ENCODE measurements at regions not wholly inside any gene's neighbourhood (a gene's known extent, or its start where the extent isn't known, plus 50 kb on each side); places are given as distances from the start of the nearest gene placed in this dataset.

GRCh38 chr10:64067009-64067606 is 545.9 kb downstream of the REEP3 start:
- H3K36me3 ChIP-seq = no peaks in the 10 kb centered on the region
- H3K27me3 ChIP-seq = no peaks in the 10 kb centered on the region
- no peaks in the 10 kb centered on the region for H3K4me1 ChIP-seq (ENCODE audit: control insufficient read depth in 1 of 2, insufficient read depth in 1 of 2, low read depth in 1 of 2, low read length in 1 of 2)
- no peak overlapping the region for H3K4me3 ChIP-seq (ENCODE audit: low read depth in 1 of 2, low read length in 1 of 2)
- no peaks in the 10 kb centered on the region for H3K9me3 ChIP-seq
- TF ChIP-seq CTCF (IDR thresholded peaks at IDR 0.05) = no peak
- H3K27ac ChIP-seq = no peak overlapping the region

- H3K36me3 ChIP-seq = no peaks in the 10 kb centered on the region
- H3K27me3 ChIP-seq = no peaks in the 10 kb centered on the region
- H3K9me3 ChIP-seq = no peaks in the 10 kb centered on the region
- no peaks in the 10 kb centered on the region for H3K4me1 ChIP-seq (ENCODE audit: control insufficient read depth in 1 of 2, insufficient read depth in 1 of 2, low read depth in 1 of 2, low read length in 1 of 2)
- H3K27ac ChIP-seq = no peak overlapping the region
- no peak for TF ChIP-seq CTCF (IDR thresholded peaks at IDR 0.05)
- no peak overlapping the region for H3K4me3 ChIP-seq (ENCODE audit: low read depth in 1 of 2, low read length in 1 of 2)
Observed at GRCh38 chr10:64067859-64068258, 546.7 kb downstream of the REEP3 start.

- H3K27me3 ChIP-seq = no peaks in the 10 kb centered on the region
- H3K36me3 ChIP-seq = no peaks in the 10 kb centered on the region
- H3K4me1 ChIP-seq (ENCODE audit: control insufficient read depth in 1 of 2, insufficient read depth in 1 of 2, low read depth in 1 of 2, low read length in 1 of 2) = no peaks in the 10 kb centered on the region
- no peak overlapping the region for H3K27ac ChIP-seq
- TF ChIP-seq CTCF (IDR thresholded peaks at IDR 0.05) = no peak
- H3K4me3 ChIP-seq (ENCODE audit: low read depth in 1 of 2, low read length in 1 of 2) = no peak overlapping the region
- H3K9me3 ChIP-seq = no peaks in the 10 kb centered on the region
Observed at GRCh38 chr10:64070241-64070640, 549.0 kb downstream of the REEP3 start.

- H3K27me3 ChIP-seq = no peaks in the 10 kb centered on the region
- H3K4me3 ChIP-seq (ENCODE audit: low read depth in 1 of 2, low read length in 1 of 2) = no peak overlapping the region
- H3K4me1 ChIP-seq (ENCODE audit: control insufficient read depth in 1 of 2, insufficient read depth in 1 of 2, low read depth in 1 of 2, low read length in 1 of 2) = no peaks in the 10 kb centered on the region
- H3K9me3 ChIP-seq = no peaks in the 10 kb centered on the region
- no peak for TF ChIP-seq CTCF (IDR thresholded peaks at IDR 0.05)
- H3K27ac ChIP-seq = no peak overlapping the region
- no peaks in the 10 kb centered on the region for H3K36me3 ChIP-seq
Observed at GRCh38 chr10:64071218-64071617, 550.0 kb downstream of the REEP3 start.

- Histone ChIP-seq H3K4me3 (ENCODE audit: low read depth in 1 of 2, low read length in 1 of 2) (no peak overlapping the region), H3K4me1 (ENCODE audit: control insufficient read depth in 1 of 2, insufficient read depth in 1 of 2, low read depth in 1 of 2, low read length in 1 of 2) (no peaks in the 10 kb centered on the region), H3K27me3 (no peaks in the 10 kb centered on the region), H3K9me3 (no peaks in the 10 kb centered on the region), H3K27ac (no peak overlapping the region), H3K36me3 (no peaks in the 10 kb centered on the region)
- TF ChIP-seq CTCF (IDR thresholded peaks at IDR 0.05) = no peak
Observed at GRCh38 chr10:64075604-64076003, 554.4 kb downstream of the REEP3 start.
